Hematopoietic multipotent progenitor cell treated with erythropoietin and hydrocortisone succinate and interleukin-3 and kit ligand, for 15 days (in vitro differentiated cells): ENCODE measurements at regions not wholly inside any gene's neighbourhood (a gene's known extent, or its start where the extent isn't known, plus 50 kb on each side); places are given as distances from the start of the nearest gene placed in this dataset.
"Not testable (repeated sequence)": the region's sequence is repeated elsewhere in the genome, so short reads cannot be mapped to it uniquely, and the experiment has no call there.

Source experiments
- DNase-seq: peaks from one replicate; pipeline ENCODE4 v3.0.0-alpha.2; 2015; ENCODE audit warnings: low spot score

DNA sequence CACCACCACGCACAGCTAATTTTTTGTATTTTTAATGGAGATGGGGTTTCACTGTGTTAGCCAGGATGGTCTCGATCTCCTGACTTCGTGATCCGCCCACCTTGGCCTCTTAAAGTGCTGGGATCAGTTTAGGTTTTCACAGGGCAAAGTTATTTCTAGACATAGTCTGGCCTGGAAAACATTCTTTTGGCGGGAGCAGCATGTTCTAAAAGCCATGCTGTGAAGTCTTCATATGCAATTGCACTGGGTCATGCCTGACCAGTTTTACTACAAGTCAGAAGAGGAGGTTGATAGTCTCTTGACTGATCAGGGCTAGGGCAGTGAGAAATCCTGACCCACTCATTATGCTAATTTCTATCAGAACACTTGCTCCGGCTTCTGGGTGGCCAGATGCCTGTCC lies 131.6 kb upstream of the POU3F1 start:
- DNase-seq: no peak

DNA sequence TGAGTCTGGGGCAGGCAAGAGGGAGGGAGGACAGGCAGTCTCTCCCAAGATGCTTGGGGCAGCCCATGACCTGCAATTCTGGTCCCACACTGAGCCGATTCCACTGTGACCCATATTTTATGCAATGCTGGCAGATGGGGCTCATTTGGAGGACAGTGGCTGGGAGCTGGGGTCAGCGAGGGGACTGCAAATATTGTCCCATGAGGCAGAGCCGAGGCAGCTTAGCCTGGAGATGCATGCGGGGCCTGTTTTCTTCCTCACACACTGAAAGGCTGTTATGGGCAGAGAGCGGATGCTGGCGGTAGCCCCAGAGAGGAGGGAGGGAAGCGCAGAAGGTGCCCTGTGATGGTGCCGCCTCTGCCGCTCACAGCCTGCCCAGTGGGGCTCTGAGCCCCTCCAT lies 128.5 kb upstream of the POU3F1 start:
- no peak for DNase-seq

DNA sequence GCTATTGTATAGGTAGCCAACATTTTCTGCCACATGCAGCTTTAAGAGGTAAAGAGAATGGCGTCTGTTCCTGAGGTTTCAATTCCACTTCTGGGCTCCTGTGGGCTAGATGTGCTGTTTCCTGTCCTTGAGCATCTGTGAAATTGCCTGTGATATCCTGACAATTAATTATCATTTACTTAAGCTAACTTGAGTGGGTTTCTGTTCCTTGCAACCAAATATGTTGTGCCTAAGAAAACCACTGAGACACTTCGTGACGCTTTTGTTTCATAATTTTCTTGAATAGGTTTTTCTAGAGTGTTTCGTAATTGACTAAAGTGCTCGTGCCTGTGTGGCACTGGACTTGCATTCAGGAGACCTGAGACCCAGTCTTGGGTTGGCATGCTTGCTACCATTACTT lies 127.3 kb upstream of the POU3F1 start:
- no peak for DNase-seq

DNA sequence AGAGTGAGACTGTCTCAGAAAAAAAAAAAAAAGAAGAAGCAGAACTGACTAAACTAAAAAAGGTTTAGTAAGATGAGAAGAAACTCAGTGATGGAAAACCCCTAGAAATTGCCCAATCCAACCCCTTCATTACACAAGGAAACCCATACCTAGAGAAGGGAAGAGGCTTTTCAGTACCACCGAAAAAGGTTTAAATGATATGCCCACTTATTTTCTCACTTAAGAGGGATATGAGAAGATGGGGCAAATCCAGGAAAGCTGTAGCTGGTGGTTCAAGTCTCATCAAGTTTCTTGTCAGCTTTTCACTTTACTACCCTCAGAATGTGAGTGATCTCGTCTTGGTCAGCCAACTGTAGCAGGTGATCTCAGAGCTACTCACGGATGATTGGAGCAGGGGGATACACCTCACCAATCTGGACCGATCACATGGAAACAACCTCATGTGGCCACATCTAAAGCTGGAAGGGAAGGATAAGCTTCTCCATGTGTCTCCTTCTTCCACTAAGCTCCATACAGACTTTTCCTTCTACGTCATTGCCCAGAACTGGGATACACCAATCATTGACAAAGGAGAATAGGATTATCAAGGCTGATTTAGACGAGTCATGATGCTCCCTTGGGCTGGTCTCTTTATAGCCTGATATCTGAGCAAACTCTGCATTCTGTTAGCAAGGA lies 126.7 kb upstream of the POU3F1 start:
- no peak for DNase-seq

DNA sequence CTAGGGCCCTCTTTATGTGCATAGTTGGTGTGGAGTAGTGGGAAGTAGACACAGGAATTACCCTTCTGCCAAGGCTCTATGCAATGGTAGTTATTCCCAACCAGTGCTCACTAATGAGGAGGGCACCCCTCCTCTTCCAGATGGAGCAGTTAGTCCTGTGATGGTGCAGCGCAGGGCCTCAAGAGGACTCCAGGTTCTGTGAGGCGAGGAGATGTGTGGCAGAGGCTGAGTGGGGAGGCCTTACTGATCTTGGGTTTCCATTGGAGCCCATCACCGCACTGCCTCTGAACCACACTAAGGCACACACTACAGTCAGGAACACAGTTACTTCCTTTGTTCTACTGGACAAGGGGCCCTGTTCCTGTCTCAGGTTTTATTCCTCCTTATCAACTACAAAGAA lies 122.5 kb upstream of the POU3F1 start:
- no peak for DNase-seq

DNA sequence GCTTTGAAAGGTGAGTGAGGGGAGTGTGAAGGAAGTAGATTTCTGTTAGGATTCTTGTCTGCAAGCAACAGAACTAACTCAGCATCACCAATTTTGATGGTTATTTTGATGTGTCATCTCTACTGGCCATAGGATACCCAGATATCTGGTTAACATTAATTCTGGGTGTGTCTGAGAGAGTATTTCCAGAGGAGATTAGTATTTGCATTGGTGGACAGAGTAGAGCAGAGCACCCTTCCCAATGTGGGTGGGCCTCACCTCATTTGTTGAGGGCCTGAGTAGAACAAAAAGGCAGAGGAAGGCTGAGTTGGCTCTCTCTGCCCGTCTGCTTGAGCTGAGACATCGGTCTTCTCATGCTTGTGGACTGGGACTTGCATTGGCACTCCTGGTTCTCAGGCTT lies 121.8 kb upstream of the POU3F1 start:
- no peak for DNase-seq

DNA sequence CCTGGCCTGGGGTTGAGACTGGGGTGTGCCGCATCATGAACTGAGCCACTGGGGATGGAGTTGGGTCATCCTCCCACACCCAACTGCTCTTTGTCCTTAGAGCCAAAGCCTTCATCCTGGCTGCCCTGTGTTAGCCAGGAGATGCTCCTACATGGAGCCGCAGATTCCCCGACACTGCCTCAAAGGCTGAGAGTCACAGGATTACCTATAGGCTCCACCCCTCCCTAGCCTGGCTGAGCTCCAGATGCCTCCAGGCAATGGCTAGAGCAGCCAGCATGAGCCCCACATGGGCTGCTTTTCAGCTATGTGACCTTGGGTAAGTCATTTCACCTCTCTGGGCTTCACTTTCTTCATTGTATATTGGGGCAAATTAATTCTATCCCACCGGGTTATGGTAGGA lies 119.9 kb upstream of the POU3F1 start:
- DNase-seq: no peak

DNA sequence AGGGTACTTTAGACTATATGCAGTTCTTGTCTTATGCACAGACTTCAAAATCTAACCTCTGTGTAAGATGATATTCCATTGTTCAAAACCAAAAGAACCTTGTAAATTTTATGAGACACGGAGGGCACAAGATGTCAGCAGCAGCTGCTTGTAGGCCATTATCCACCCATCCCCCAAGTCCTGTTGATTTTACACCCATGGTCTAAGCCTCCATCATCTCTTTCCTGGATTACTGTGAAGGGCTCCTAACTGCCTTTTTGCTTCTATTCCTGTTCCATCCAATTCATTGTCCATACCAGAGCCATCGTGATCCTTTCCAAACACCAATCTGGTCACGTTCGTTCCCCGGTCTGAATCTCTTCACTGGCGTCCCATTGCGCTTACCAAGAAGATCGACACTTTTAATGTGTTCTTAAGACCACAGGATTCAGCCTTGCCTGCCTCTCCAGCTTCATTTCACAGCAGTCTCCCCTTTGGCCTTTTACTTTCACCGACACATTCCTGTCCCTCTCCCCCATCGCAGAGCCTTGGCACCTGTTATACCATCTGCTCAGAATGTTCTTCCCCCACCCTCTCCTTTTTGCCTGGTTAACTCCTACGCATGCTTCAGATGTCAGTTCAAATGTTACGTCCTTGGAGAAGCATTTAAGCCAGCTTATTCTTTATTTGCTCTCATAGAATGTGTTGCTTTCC lies 107.3 kb upstream of the POU3F1 start:
- no peak for DNase-seq

DNA sequence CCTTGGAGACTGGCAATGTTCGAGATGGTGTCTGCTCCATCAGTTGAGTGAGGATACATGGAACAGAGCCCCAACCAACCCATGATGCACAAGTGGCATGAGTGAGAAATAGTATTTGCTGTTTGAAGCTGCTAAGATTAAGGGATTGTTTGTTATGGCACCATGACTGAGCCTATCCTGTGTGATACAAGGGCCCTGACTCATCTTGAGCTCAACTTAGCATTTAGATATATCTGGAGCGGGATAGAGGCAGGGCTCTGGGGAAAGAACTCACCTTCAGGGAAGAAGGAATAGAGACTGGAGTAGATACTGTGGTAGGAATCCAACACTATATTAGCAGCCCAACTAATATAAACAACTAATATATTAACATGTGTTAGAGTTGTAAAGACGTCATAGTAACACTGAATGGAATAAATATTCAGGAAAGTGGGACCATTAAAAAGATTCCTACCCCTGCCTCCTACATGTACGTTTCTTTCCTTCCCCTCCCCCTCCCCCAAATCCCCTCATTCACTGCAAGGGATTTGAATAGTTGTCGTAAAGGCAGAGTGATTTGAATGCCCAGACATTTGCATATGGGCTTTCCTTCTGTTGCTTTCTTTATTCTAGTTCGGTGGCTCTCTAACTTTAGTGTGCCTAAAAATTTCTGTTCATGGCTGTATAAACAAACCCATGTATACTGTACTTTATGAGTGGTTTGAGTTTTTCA lies 106.6 kb upstream of the POU3F1 start:
- no peak for DNase-seq

DNA sequence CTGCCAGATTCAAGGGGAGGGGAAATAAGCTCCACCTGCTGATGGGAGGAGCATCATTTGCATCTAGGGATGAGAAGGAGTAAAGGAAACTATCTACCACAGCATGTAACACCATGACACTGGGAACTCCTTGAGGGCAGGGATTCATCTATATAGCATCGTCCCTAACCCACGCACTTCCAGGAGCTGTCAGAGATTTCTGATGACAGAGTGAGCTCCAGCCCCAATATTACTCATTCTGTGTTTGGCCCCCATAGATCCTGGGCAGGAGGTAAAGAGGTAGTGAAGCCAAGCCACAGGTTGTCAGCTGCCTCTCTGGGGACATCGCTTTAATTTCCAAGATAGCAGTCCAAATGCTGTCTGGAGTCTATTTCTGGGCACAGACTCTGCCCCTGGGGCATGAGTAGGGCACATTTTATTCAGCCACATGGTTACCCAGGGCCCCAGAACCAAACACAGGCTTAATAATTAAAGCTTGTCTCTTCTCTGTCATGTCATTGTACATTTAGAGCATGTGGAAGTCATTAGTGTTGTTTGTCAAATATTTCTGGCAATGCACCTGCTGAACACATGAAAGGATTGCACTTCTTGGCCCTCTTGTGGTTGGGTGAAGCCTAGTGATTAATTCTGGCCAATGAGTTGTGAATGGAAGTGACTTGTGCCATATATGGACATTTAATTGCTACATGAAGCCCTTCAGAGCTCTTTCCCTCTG lies 105.9 kb upstream of the POU3F1 start:
- no peak for DNase-seq

DNA sequence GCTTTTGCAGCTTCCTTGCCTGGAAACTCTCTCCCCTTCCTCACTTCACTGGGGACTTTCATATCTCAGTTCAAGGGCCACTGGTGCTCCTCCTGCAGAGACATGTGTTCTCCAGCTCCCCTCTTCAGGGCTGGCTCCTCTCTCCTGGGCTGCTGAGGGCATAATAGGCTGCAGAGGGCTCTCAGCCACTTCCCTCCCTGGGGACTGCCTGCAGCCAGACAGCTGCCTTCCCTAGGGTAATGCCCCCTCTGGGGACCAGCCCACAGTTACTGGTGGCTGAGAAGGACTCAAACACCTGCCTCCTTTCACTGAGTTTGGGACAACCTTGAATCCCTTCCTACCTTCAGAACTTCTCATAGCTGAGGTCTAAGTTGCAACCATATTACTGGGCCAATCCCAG lies 104.8 kb upstream of the POU3F1 start:
- no peak for DNase-seq

DNA sequence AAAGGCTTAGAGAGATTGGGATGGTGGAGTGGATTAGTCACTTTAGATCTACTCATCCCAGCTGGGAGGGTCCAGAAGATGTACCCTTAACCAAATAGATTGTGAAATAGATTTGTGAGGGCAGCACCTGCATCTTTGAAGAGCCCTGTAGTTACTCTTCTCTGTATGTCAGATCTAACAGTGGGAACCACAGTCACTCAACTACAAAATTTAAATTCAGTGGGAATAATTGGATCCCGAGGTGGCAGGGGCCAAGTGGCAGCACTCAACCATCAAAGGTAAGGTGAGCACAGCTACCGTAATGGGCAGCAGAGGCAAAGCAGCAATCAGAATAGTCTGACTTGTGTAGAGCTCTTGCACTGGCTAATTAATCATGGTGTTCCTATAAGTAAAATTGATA lies 99.5 kb upstream of the POU3F1 start:
- DNase-seq: not testable (repeated sequence)

DNA sequence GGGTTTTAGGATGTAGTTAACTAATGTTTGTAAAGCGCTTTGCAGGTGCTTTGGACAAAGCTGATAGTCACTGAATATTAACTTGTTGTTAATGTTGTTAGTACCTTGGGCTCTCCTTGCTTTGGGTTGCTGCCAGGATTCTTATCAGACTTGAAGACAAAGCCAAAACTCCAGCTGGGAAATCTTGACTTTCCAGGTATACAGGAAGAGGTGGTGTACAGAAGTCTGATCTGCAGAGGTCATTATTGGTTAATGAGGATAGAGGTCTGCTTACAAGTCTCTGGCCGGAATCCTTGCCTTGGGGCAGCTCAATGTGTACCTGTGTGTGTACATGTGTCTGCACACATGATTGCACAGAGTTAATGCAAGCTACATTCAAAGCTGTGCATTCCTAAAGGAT lies 96.0 kb upstream of the POU3F1 start:
- no peak for DNase-seq

DNA sequence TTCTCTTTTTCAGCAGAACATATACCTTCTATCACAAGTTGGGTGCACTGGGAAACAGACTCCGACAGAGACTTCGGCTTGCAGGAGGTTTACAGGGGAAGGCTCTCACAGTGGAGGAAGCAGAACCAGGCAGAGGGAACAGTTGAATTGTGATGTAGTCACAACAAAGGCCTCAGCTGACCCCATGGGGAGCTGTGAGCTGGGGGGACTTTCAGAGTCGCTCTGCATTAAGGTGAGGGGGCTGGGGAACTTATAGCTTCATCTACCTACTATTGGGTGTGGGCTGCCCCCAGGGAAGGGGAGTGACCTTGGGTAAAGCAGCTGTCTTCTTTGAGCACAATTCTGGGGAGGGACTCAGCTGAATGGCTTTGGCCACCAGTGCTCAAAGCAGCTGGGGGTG lies 94.9 kb upstream of the POU3F1 start:
- DNase-seq: no peak

DNA sequence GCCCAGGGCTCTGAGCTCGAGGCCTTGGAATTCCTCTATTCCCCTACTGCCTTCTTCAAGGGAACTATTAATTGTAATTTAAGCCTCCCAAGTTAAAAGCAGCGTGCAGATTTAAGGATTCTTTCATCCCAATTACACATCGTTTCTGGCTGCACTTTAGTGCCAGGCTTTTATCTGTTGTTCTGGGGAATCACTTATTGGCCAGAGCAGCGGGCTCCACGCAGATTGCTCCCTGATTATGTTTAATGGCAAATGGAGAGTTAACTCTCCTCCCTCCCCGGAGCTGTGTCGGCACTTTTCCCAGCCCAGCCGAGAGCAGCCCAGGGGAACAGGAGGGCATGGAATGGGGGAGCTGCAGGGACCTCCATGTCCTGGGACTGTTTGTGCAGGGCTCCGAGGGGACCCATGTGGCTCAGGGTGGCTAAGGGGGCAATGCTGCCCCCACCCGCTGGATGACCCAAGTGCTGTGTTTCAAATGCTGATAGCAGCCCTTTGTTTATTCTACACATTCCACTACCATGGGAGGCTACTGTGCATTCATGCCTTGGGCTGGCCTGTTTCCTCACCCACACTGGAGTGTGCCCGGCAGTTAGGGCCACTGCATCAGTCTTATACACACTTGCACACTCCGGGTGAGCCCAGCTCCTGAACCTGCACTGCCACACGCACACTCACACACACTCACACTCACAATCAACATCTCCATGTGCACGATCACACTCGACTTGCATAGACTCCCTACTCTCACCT lies 93.3 kb upstream of the POU3F1 start:
- no peak for DNase-seq

DNA sequence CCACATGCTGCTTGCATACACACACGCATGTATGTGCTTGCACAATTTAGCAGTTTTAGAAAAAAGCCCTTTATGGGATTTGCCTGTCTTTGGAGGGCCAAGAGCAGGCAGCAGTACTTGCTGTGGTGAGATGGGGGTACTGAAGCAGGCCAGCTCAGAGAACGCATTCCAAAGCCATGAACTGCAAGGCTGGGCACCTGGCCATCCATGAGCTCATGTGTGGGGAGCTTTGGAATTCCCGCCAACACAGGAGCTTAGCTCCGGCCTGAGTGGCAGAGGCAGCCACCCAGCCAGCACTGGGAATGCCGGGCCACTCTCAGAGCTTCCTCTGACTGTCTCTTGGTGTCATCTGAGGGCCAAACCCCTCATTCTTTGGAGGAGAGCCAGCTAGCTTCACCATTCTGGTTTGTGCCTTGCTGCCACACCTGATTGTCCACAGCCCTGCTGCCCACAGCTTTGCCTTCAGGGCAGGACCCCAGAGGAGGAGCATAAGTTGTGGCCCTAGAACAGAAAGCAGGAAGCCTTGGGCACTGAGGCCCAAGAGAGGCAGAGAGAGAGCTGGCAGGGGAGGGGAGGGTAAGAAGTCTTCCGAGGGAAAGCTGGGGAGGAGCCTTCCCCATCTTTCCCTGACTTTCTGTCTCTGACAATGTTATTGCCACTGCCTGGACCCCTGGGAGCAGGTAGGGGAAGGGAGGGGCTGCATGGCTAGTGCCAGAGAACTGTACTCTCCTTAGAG lies 92.1 kb upstream of the POU3F1 start:
- no peak for DNase-seq

DNA sequence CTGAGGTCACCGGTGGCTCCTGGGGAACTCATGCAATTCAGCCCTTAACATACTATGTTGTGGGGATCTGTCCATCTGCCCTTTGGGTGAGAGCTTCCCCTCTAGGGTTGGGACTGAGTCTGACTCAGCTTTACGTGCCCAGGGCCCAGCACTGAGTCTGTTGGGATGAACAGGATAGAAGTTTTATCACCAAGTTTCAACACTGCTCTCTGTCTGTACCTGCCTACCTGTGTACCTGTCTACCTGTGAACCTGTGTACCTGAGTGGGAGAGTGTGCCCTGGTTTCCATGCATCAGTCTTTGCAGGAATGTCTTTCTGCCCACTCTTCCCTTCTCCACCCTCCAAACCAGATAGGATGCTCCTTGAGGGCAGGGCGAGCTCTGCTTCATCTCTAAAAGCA lies 90.6 kb upstream of the POU3F1 start:
- no peak for DNase-seq

DNA sequence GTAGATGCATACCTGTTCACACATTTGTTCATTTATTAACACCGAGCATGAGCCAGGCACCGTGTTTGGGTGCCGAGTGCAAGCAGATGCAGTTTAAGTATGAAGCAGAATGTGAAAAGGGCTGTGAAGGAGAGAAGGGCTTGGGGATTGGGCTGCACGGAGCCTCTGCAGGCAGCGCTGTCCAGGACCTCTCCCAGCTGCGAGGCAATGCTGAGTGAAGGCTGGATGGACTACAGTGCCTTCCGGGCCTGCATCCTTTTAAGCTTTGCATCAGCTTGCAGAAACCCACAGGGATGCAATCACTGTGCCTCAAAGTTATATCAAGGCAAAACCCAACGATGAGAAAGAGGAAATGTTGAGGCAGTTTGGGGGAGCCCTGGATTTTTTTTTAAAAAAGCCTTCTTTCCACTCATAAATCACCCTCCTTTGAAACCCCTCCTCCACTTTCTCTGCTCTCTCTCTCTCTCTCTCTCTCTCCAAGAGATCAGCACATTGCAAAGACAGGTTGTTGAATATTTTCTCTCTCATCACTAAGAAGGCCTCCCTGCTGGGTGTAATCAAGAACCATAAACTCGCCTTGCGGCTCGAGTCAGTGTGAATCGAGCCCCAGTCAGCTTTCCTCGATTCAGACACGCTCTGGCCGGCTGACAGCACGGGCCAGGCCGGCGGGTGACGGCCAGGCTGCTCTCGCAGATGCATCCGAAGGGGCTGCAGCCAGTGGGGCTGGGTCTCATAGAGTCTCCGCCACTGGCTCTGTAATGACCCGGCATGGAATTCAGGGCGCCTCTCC lies 89.2 kb upstream of the POU3F1 start:
- DNase-seq: no peak

DNA sequence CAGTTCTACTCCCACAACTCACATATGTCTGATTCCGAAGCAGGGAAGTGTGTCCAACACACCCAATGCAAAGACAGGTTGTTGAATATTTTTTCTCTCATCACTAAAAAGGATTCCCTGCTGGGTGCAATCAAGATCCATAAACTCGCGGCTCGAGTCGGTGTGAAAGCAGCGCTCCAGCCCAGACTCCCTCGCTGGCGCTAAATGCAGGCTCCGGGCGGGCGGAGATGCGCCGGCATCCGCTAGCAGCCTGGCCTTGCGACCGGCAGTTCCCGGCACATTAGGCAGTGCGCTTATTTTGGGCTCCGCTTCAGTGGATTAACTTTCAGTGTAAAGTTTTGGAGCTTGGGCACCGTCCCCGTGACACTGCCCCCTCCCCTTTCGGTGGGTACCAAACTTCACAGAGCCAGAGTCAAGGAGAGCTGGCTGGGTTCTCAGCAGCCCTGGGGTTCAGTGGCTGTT lies 87.7 kb upstream of the POU3F1 start:
- DNase-seq: no peak

DNA sequence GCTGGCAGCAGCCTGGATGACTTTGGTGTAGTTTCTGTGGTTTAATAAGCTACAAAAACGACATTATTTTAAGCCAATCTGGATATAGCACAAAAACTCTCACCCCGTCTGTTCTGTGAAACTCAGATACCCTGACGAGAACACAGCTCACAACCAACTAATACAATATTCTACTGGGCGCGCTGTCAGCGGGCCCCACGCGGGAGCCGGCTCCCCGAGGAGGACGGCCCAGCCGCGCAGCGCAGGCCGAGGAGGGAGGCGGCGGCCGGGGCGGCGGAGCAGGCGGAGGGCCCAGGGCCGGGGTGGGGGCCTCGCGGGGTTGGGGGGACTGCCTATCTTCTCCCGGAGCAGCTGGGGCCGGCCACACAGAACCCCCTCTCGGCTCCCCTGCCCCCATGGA lies 87.2 kb upstream of the POU3F1 start:
- DNase-seq: no peak
